Dermis microvascular lymphatic vessel endothelial cell (primary cell): ENCODE measurements at regions not wholly inside any gene's neighbourhood (a gene's known extent, or its start where the extent isn't known, plus 50 kb on each side); places are given as distances from the start of the nearest gene placed in this dataset.
"Not testable (repeated sequence)": the region's sequence is repeated elsewhere in the genome, so short reads cannot be mapped to it uniquely, and the experiment has no call there.

ENCODE experiments used
- DNase-seq, 2 donors: peaks; one replicate each; pipeline versions ENCODE4 v3.0.0 to v3.0.0-alpha.2; 2010; ENCODE audit warnings: low read depth in 2 of 2

- DNase-seq: no peak
Observed at GRCh38 chr3:140752499-140752898, 74.6 kb downstream of the TRIM42 start.

DNA sequence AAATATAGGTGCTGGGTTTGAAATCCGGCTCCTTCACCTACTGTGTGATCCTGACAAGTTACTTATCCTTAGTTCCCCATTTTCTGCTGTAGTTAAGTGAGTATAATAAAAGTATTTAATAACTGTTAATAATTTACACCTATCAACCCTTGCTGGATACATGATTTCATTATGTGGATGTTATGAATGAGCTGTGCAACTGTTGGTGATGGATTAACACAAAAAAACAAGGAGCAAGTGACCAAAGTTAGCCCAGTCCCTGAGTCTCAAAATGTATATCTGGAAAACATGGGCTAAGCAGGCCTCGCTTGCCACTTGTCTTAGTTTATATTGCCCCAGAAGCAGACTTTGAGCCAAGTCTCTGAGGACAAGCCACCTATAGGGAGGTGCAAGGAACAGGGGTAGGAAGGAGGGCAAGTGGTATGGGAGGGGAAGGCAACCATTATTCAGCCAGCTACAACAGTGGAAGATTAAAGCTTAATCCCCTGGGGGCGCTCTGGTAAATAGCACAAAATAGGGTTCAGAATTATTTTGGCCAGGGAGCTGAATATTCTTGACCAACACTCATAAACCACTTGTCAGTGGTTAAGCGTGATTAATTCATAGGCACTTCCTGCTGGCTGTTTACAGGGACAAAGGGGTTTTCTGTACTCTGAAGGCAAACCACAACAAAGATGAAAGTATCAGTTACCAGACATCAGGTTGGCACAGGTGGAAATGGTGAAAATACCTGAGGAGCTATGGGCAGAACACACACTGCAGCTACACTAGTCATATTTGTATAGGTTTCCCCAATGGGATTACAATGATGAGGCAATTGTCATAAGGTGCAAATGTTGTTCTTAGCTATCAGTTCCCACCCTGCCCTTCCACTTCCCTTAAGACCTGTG lies 76.2 kb downstream of the TRIM42 start:
- DNase-seq: no peak

GRCh38 chr3:140754936-140755335 lies 77.1 kb downstream of the TRIM42 start:
- no peak for DNase-seq

DNA sequence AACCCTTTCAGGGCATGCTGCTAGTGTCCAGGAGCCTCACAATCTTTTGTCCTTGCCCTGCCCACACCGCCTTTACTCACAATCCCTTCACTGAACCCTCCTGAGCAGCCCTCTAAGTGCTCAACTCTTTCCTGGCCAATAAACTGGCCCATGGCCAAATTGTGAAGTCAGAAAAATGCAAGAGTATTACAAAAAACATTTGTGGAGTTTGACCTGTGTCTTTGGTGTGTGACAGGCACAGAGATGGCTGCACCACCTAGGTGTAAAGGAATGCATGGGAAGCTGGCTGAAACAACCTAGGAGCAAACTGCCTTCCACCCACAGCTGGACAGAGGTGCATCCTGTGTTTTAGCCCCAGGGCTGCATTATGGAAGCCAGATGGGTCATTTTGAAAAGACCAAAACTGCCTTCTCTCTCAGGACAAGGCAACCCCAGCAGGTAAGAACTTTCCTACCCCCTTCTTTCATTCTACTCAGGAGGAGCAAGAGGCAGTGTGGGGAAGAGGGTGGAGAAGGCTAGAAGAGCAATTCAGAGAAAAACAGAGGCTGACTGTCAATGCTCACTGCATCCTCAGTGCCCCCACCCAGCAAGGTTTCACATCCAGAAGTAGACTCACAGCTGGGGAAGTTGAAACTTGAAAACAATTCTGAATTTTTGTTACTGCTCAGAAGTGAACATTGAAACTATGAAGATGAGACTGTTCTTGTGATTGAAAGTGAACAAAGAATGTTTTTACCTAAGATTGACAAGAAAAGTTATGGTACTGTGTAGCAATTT lies 78.6 kb downstream of the TRIM42 start:
- no peak for DNase-seq

DNA sequence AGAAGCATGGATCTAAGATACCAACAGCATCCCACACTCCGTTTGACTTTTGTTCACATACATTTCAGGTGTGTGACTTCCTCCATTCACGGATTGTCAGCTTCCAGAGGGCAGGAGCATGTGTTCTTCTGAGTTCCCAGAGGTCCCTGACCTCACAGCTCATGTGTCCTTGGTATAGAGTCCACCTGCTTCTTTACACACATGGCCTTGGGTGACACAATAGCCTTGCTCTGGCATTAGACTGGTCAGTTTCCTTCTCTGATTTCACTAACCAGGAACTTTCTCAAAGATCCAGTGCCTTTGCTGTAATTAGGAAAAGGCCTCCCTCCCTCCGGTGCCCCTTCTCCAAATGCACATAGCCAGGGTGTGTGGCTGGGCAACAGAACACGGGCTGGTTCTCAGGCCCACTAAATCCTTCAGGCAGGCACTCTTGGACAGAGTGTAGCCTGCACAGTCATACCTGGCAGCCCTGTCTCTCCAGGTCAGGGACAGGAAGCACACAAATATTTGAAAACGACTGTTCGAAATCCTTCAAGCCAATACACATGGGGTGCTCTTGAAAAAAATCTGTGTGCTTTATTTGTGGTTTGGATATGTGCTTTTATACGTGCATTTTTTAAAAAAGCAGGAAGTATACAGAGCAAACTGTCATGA lies 81.1 kb downstream of the TRIM42 start:
- DNase-seq: no peak

GRCh38 chr3:140760324-140761075 lies 82.6 kb downstream of the TRIM42 start:
- DNase-seq: no peak

- DNase-seq: no peak
Observed at GRCh38 chr3:140761076-140761639, 83.3 kb downstream of the TRIM42 start.

DNA sequence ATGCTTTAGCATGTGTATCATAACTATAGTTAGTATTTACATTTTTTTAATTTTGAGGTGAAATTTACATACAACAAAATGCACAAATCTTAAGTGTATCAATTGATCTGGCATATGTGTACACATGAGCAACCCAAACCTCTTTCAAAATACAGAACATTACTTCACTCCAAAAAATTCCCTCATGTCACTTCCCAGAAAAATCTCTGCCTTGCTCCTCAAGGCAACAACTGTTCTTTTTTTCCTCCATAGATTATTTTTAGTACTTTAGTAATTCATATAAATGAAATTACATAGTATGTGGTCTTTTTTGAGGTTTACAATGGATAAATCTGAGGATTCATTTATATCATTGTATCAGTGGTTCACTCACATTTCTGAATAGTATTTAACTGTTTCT lies 84.9 kb downstream of the TRIM42 start:
- no peak for DNase-seq

- no peak for DNase-seq
Observed at GRCh38 chr3:140763532-140763931, 85.7 kb downstream of the TRIM42 start.

DNA sequence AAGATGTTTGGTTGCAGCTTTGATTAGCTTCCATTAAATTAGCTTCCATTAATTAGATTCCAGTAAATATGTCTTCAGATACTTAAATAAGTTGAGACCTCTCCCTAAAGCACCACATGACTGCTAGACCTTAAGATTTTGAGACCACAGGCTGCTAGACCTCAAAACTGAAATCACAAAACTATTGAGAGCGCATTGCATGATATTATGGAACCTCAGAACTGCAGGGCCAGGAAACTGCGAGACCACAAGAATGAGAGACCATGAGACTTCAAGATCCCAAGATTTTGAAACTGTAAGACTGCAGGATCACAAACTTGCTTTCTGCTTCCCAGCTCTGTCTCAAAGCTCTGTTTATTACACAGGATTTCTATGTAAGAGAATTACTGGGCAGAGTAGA lies 87.4 kb downstream of the TRIM42 start:
- DNase-seq: no peak

GRCh38 chr3:140766465-140766864 lies 88.6 kb downstream of the TRIM42 start:
- DNase-seq: no peak

- no peak for DNase-seq
Observed at GRCh38 chr3:140767566-140767965, 89.7 kb downstream of the TRIM42 start.

GRCh38 chr3:140768941-140769340 lies 91.1 kb downstream of the TRIM42 start:
- DNase-seq: no peak

DNA sequence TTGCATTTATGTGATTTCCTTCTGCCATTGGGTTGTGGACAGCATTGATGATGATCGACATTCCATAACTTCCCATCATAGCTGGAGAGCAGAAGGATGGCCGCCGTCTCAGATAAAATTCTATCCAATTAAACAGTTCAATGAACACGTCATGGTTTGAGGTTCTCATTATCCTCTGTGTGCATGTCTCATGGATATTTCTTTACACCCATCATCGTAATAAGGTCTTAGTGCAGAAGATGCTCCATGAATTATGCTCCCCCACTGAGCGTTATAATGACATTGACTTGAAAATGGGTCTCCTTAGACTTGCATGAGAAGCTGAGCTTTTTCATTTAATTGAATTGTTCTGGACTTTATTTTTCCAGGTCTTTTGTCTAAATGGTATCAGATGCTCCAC lies 92.1 kb downstream of the TRIM42 start:
- no peak for DNase-seq

- DNase-seq: no peak
Observed at GRCh38 chr3:140770977-140771667, 93.3 kb downstream of the TRIM42 start.

- DNase-seq: no peak
Observed at GRCh38 chr3:140777631-140778233, 99.9 kb downstream of the TRIM42 start.

- no peak for DNase-seq
Observed at GRCh38 chr3:140791368-140791767, 113.5 kb downstream of the TRIM42 start.

GRCh38 chr3:140794507-140794906 lies 116.6 kb downstream of the TRIM42 start:
- DNase-seq: no peak

DNA sequence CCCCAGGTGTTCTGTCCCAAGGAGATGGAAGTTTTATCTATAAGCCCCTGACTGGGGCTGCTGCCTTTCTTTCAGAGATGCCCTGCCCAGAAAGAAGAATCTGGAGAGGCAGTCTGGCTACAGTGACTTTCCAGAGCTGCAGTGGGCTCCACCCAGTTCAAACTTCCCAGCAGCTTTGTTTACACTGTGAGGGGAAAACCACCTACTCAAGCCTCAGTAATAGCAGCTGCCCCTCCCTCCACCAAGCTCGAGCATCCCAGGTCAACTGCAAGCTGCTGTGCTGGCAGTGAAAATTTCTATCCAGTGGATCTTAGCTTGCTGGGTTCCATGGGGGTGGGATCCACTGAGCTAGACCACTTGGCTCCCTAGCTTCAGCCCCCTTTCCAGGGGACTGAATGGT lies 125.0 kb downstream of the TRIM42 start:
- not testable (repeated sequence) for DNase-seq

DNA sequence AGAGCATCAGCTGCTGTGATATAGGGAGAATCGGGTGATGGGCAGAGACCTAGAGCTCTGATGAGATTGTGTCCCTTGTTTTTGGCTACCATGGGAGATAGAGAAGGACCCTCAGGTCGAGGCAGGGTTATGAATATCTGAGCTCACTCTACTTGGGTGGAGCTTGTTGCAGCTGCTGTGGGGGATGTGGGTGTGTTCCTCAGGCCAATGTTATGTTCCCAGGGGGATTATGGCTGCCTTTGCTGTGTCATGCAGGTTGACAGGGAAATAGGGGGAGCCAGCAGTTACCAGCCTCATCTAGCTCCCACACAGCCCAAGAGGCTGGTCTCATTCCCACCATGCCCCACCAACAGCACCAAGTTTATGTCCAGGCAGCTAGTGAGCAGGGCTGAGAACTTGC lies 131.5 kb downstream of the TRIM42 start:
- DNase-seq: no peak
